ENCODE measurements at regions not wholly inside any gene's neighbourhood (a gene's known extent, or its start where the extent isn't known, plus 50 kb on each side); places are given as distances from the start of the nearest gene placed in this dataset.

DNA sequence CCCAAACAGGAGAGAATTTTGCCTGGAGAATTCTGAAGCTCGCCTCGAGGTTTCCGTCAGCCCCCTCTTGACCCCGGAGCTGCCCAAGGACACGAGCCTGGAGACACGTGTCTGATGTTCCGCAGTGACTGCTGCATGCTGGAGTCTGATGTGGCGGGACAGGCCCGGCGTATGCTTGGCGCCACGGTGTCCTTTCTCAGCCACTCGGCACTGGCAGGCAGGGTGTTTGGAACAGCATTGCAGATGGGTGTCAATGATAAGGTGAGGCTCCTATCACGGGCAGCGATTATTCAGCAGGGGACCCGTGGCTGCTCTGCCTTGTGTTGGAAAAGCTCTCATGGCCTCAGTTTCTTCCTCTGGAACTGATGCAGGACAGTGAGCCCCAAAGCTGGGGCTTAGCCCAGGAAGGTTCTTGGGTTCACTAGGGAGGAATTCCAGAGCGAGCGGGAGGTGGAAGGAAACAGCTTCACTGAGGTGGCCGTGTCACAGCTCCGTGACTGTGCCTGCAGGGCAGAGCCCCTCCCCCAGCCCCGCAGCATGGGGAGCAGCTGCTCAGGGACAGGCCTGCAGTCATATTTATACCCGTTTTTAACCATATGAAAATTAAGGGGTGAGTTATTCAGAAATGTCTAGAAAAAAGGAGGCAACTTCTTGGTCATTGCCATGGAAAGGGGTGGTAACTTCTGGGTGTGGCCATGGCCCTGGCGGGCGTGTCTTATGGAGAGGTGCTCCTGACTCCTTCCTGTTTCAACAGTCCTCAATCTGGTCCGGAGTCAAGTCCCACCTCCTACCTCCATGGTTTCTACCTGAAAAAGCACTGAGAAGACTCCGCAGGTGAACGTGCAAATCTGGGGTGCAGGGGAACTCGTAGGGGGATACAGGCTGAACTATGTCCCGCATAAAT is 123.4 kb downstream of the SIK1 start:
- no peak overlapping the region for H3K27ac ChIP-seq (ENCODE audit: low read length)
- no peak overlapping the region for H3K9ac ChIP-seq (ENCODE audit: low read length)
- H3K9me3 ChIP-seq (ENCODE audit: control insufficient read depth, low read depth, low read length): no peaks in the 10 kb centered on the region
- H3K4me3 ChIP-seq (ENCODE audit: low read length): no peak overlapping the region
- no peaks in the 10 kb centered on the region for H3K4me1 ChIP-seq (ENCODE audit: control insufficient read depth, low read depth, low read length)
- H3K27me3 ChIP-seq (ENCODE audit: control insufficient read depth, insufficient read depth, low read length): no peaks in the 10 kb centered on the region
- H3K36me3 ChIP-seq (ENCODE audit: control insufficient read depth, low read depth, low read length): no peaks in the 10 kb centered on the region

DNA sequence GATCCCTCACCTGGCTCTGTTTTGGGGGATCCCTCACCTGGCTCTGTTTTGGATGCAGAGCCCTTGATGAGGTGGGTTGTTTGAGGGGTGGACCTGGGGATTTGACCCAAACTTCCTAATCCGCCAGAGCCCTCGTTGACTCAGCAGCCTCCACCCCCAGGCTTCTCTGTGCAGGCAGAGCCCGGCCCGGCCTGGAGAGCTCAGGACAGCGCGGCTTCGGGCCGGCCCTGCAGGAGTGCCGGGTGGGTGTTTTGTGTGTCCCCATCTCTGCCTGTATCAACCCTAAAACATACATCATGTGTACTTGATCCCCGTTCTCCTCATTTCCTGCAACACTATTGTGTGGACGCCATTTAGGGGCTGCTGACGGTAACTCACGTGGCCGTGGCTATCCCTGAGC is 124.2 kb downstream of the SIK1 start:
- no peaks in the 10 kb centered on the region for H3K9me3 ChIP-seq (ENCODE audit: control insufficient read depth, low read depth, low read length)
- H3K9ac ChIP-seq (ENCODE audit: low read length): no peak overlapping the region
- H3K36me3 ChIP-seq (ENCODE audit: control insufficient read depth, low read depth, low read length): no peaks in the 10 kb centered on the region
- H3K4me1 ChIP-seq (ENCODE audit: control insufficient read depth, low read depth, low read length): no peaks in the 10 kb centered on the region
- H3K4me3 ChIP-seq (ENCODE audit: low read length): no peak overlapping the region
- H3K27me3 ChIP-seq (ENCODE audit: control insufficient read depth, insufficient read depth, low read length): no peaks in the 10 kb centered on the region
- H3K27ac ChIP-seq (ENCODE audit: low read length): no peak overlapping the region

- H3K9me3 ChIP-seq (ENCODE audit: control insufficient read depth, low read depth, low read length): no peaks in the 10 kb centered on the region
- H3K4me1 ChIP-seq (ENCODE audit: control insufficient read depth, low read depth, low read length): no peaks in the 10 kb centered on the region
- H3K27ac ChIP-seq (ENCODE audit: low read length): no peak overlapping the region
- H3K4me3 ChIP-seq (ENCODE audit: low read length): no peak overlapping the region
- no peaks in the 10 kb centered on the region for H3K27me3 ChIP-seq (ENCODE audit: control insufficient read depth, insufficient read depth, low read length)
- no peak overlapping the region for H3K9ac ChIP-seq (ENCODE audit: low read length)
- no peaks in the 10 kb centered on the region for H3K36me3 ChIP-seq (ENCODE audit: control insufficient read depth, low read depth, low read length)
Measured at GRCh38 chr21:43302062-43302700, 124.8 kb downstream of the SIK1 start.

GRCh38 chr21:43301409-43302061 is 125.4 kb downstream of the SIK1 start:
- Histone ChIP-seq H3K4me3 (ENCODE audit: low read length) (no peak overlapping the region), H3K9me3 (ENCODE audit: control insufficient read depth, low read depth, low read length) (no peaks in the 10 kb centered on the region), H3K27me3 (ENCODE audit: control insufficient read depth, insufficient read depth, low read length) (no peaks in the 10 kb centered on the region), H3K36me3 (ENCODE audit: control insufficient read depth, low read depth, low read length) (no peaks in the 10 kb centered on the region), H3K4me1 (ENCODE audit: control insufficient read depth, low read depth, low read length) (no peaks in the 10 kb centered on the region), H3K27ac (ENCODE audit: low read length) (no peak overlapping the region), H3K9ac (ENCODE audit: low read length) (no peak overlapping the region)

GRCh38 chr21:43300496-43301408 is 126.2 kb downstream of the SIK1 start:
- H3K4me1 ChIP-seq (ENCODE audit: control insufficient read depth, low read depth, low read length): no peaks in the 10 kb centered on the region
- H3K27ac ChIP-seq (ENCODE audit: low read length): no peak overlapping the region
- no peaks in the 10 kb centered on the region for H3K27me3 ChIP-seq (ENCODE audit: control insufficient read depth, insufficient read depth, low read length)
- no peaks in the 10 kb centered on the region for H3K36me3 ChIP-seq (ENCODE audit: control insufficient read depth, low read depth, low read length)
- H3K4me3 ChIP-seq (ENCODE audit: low read length): no peak overlapping the region
- no peak overlapping the region for H3K9ac ChIP-seq (ENCODE audit: low read length)
- H3K9me3 ChIP-seq (ENCODE audit: control insufficient read depth, low read depth, low read length): no peaks in the 10 kb centered on the region

DNA sequence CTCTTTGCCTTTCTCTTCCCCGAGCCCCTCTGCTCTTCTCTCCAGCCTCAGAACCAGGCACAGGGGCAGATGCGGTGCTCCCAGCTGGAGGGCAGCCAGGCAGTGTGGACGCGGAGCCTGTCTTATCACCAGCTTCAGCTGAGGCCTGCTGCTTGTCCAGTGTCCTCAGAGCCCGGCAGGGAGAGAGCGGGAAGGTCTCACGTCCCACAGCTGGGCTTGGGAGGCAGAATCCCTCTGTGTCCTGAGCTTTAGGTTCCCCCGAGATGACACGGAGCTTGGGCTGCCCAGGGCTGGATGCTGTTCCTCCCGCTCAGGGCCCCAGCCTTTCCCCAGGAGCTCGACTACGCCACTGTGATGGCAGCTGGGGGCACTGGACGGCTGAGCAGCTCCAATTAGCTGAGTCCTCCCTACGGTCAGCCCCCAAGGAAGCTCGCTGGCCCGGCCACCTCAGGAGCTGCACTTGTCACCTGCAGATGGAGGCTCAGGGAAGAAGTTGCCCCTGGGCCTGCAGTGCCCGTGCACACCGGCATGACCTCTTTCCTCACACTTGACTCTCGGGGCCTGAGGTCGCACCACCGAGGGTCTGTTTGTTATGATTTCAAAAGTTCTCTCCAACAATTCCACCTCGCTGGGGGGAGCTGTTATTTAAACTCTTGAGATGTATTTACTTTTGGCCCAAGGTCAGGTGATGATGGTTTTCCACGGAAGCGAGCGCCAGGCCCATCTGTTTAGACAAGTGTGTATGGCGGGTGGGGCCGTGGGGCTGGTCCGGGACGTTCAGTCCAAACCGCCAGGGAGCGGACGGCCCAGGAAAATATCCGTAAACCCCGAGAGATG is 127.3 kb downstream of the SIK1 start:
- Histone ChIP-seq H3K27ac (ENCODE audit: low read length) (no peak overlapping the region), H3K36me3 (ENCODE audit: control insufficient read depth, low read depth, low read length) (no peaks in the 10 kb centered on the region), H3K4me3 (ENCODE audit: low read length) (no peak overlapping the region), H3K27me3 (ENCODE audit: control insufficient read depth, insufficient read depth, low read length) (no peaks in the 10 kb centered on the region), H3K4me1 (ENCODE audit: control insufficient read depth, low read depth, low read length) (no peaks in the 10 kb centered on the region), H3K9ac (ENCODE audit: low read length) (no peak overlapping the region), H3K9me3 (ENCODE audit: control insufficient read depth, low read depth, low read length) (no peaks in the 10 kb centered on the region)

DNA sequence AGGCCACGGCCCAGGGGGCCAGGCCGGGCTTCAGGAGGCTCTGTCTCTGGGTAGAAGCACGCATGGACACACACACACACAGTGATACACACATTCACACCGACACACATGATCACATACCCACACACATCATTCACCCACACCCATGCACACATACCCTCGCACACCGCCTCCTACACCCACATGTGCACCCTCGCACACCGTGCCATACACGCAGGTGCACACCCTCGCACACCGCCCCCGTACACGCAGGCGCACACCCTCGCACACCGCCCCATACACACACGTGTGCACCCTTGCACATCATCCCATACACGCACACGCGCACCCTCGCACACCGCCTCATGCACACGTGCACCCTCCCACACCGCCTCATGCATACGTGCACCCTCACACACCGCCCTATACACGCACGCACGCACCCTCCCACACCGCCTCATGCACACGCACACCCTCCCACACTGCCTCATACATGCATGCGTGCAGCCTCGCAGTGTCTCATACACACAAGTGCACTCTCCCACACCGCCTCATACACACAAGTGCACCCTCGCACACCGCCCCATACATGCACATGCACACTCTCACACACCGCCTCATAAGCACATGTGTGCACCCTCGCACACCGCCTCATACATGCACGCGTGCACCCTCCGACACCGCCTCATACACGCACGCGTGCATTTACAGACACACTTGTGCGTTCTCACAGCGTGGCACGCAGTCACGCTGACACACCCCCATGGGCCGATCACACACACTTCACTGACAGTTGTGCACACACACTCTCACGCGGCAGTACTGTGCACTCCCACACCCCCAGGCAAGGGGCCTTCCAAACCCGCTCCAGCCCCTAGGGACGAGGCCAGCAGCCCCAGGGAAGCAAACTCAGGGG is 128.1 kb downstream of the SIK1 start:
- no peaks in the 10 kb centered on the region for H3K4me1 ChIP-seq (ENCODE audit: control insufficient read depth, low read depth, low read length)
- no peaks in the 10 kb centered on the region for H3K27me3 ChIP-seq (ENCODE audit: control insufficient read depth, insufficient read depth, low read length)
- no peaks in the 10 kb centered on the region for H3K36me3 ChIP-seq (ENCODE audit: control insufficient read depth, low read depth, low read length)
- no peak overlapping the region for H3K4me3 ChIP-seq (ENCODE audit: low read length)
- H3K9me3 ChIP-seq (ENCODE audit: control insufficient read depth, low read depth, low read length): no peaks in the 10 kb centered on the region
- H3K27ac ChIP-seq (ENCODE audit: low read length): no peak overlapping the region
- no peak overlapping the region for H3K9ac ChIP-seq (ENCODE audit: low read length)

DNA sequence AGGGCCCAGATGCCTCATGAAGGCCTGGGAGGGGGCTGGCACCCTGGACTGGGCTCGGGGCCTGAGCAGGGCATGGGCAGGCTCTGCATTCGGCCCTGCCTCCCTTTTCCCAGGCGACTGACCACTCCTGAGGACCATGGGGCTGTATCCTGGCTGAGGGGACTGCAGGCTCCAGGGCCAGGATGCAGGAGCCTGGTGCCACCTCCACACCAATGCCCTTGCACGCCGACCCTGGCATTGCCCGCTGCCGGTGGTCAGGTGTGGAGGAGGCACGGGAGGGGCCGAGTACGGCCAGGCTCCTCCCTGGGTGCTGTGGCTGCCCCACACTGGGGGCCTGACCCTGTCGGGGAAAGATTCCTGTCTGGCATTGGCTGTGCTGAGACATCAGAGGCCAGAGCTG is 128.9 kb downstream of the SIK1 start:
- H3K27me3 ChIP-seq (ENCODE audit: control insufficient read depth, insufficient read depth, low read length): no peaks in the 10 kb centered on the region
- H3K36me3 ChIP-seq (ENCODE audit: control insufficient read depth, low read depth, low read length): no peaks in the 10 kb centered on the region
- no peaks in the 10 kb centered on the region for H3K9me3 ChIP-seq (ENCODE audit: control insufficient read depth, low read depth, low read length)
- H3K4me1 ChIP-seq (ENCODE audit: control insufficient read depth, low read depth, low read length): no peaks in the 10 kb centered on the region
- H3K27ac ChIP-seq (ENCODE audit: low read length): no peak overlapping the region
- H3K4me3 ChIP-seq (ENCODE audit: low read length): no peak overlapping the region
- no peak overlapping the region for H3K9ac ChIP-seq (ENCODE audit: low read length)

DNA sequence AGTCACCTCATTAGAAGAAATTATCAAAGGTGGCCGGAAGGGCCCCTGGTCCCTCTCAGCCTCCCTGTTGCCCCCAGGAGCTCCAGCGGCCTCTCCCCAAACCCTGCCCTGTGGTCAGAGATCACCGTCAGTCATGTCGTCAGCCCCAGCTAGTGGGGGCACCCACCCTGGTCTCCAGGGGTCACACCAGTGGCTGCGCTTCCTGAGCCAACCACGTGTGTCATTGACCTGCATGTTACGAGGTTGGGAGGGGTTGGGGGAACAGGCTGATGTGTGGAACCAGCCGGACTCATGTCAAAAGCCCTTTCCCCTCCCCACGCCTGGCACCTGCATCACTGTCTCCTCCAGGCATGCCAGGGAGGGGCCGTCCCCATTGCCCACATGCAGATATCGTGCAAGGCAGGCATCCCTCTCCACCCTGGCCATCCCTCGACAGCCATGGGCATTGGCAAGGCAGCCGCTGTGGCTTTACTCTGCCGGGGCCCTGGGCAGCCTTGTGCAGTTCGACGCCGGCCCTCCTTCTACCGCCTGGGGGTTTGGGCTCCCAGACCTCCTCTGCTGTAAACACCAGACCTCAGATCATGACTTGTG is 128.7 kb downstream of the CRYAA start:
- Histone ChIP-seq H3K27me3 (ENCODE audit: control insufficient read depth, insufficient read depth, low read length) (no peaks in the 10 kb centered on the region), H3K4me3 (ENCODE audit: low read length) (no peak overlapping the region), H3K27ac (ENCODE audit: low read length) (no peak overlapping the region), H3K9me3 (ENCODE audit: control insufficient read depth, low read depth, low read length) (no peaks in the 10 kb centered on the region), H3K9ac (ENCODE audit: low read length) (no peak overlapping the region), H3K36me3 (ENCODE audit: control insufficient read depth, low read depth, low read length) (no peaks in the 10 kb centered on the region), H3K4me1 (ENCODE audit: control insufficient read depth, low read depth, low read length) (no peaks in the 10 kb centered on the region)

Measured in iPS-18a (cell line).